ENCODE measurements at regions not wholly inside any gene's neighbourhood (a gene's known extent, or its start where the extent isn't known, plus 50 kb on each side); places are given as distances from the start of the nearest gene placed in this dataset.
A peak's percentile ranks its signal among the peaks of the same experiment; 100 is the strongest.

DNA sequence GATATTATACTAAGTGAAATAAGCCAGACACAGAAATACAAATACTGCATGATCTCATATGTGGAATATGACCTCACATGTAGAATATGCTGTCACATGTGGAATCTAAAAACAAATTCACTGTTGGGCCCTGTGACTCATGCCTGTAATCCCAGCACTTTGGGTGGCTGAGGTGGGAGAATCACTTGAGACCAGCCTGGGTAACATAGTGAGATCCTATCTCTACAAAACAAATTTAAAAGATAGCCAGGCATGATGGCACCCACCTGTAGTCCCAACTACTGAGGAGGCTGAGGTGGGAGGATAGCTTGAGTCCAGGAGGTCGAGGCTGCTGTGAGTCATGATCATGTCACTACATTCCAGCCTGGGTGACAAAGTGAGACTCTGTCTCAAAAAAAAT lies 160.3 kb downstream of the PTEN start:
- DNase-seq (ENCODE audit: low spot score): no peak

GRCh38 chr10:88026031-88026430 lies 162.6 kb downstream of the PTEN start:
- DNase-seq (ENCODE audit: low spot score): no peak

- peak; percentile 38 for DNase-seq (ENCODE audit: low spot score)
Observed at GRCh38 chr10:88027570-88027969, 164.1 kb downstream of the PTEN start.

DNA sequence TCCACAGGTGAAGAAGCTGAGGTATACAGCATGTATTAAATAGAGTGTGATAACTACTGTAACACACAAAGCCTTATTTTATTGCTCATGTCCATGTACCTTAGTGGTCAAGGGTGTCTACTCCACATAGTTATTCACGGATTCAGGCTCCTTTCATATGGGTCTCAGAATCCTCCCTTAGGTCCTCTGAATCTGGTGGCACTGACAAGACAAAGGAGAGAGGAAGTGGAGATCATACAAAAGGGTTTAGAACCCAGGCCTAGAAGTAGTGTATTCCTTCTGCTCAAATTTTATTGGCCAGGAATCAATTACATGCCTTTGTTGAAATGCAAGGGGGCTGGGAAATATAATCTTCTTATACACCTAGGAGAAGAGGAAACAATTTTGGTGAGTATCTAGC lies 164.6 kb downstream of the PTEN start:
- DNase-seq (ENCODE audit: low spot score): no peak

GRCh38 chr10:88028654-88029053 lies 165.2 kb downstream of the PTEN start:
- DNase-seq (ENCODE audit: low spot score): no peak

DNA sequence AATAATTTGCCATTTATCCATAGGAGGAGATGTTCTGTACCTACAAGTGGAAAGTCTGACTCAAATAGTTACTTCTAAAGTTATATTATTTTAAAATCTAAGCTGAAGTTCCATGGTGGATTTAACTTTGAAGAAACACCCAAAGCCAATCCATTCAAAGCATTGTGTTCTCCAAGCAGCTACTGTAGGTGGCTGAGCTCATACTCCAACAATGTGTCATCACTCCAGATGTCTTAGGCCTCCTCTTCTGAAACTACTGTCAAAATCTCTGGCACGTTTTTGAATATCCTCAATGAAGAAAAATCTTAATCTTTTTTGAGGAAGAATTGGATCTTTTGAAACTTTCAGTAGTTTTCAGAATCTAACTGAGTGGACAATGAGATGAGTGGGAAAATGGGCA lies 169.1 kb downstream of the PTEN start:
- DNase-seq (ENCODE audit: low spot score): no peak

DNA sequence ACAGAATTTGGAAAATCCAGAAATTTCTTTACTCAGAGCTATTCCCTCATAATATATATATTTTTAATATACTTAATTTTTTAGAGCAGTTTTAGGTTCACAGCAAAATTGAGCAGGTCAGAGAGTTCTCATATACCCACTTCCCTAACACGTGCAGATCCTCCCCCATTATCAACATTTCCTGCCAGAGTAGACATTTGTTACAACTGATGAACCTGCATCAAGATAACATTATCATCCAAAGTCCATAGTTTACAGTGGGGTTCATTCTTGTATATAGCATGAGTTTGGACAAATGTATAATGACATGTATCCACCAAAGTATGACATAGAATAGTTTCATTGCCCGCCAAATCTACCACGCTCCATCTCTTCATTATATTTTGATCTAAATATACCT lies 170.0 kb downstream of the PTEN start:
- DNase-seq (ENCODE audit: low spot score): no peak

DNA sequence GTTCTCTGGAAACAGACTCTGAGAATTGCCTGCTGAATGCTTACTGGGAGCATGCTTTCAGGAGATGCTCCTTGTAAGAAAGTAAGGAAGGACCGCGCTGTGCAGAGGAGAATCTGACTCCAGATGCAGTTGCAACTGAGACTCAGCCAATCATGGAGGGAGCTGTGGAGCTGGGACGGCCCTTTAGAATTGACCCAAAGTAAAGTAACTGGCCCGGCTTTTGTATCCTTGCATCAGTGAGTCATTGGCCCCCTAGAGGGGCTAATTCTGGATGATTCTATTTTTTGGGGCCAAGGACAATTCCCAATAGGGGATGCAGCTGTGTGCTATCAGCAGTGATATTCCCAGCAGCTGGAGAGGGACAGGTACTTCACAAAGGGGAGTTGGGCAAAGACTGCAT lies 170.4 kb downstream of the PTEN start:
- DNase-seq (ENCODE audit: low spot score): no peak

DNA sequence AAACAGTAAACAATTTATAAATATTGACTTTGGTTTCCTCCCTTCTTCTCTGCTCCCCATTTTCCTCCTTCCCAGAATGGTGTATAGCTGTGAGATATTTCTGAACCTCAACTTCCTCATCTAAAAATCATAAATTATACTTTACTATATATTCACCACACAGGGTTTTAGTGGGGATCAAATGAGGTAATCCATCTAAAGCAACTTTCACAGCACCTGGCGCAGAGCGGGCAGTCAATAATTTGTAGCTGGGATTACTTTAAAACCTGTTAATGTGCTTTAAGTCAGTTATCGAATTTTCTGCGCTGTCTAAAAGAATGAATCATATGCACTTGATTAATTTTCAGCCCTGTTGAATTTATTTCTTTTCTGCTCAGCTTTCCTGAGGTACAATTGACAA lies 172.7 kb downstream of the PTEN start:
- DNase-seq (ENCODE audit: low spot score): no peak

DNA sequence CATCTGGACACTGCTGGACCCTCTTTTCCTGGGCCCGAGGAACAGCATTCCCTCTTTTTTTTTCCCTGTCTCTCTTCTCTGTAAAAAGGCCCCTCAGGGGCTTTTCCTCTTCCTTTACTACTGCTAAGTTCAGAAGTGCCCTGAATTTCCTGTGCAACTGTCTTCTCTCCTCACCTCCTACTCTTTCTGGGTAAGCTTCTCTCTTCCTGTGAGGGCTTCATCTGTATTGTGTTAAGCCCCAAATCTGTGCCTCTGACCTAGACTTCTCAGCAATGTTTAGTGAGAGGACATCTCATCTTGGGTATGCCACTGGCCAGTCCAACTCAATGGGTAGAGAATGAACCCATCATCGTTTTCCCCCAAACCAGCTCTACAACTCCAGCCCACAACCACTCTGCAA lies 174.2 kb downstream of the PTEN start:
- no peak for DNase-seq (ENCODE audit: low spot score)

GRCh38 chr10:88038268-88038667 lies 174.8 kb downstream of the PTEN start:
- no peak for DNase-seq (ENCODE audit: low spot score)

DNA sequence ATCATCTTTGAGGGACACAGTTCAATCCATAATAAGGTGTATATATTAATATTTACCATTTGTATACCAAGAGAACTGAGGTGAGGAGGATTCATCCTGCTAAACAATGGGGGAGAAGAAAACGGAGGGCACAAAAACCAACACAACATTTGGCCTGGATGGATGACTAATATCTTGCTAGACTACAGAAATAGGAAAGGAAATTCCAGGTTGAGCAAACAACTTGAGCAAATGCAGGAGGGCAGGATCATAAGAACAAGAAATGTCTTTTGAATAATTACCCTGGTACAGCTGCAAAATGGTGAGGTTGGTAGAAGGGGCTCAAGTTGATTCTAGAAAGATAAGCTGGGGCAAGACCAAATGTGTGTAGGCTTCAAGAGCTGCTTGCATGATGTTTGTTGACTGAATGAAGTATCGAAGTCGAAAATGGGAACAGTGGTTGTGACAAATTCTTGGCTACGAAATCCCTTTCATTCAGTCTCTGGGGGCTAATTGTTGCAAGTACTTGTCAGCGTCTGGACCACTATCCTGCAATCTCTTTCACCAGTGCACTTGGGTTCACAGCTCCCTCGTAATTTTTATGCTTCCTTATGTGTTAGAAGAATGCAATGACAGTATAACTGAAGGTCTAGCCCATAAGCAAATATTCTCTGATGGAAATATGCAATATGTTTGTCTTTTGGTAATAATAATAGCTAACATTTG lies 176.2 kb downstream of the PTEN start:
- no peak for DNase-seq (ENCODE audit: low spot score)

GRCh38 chr10:88041243-88042159 lies 178.1 kb downstream of the PTEN start:
- no peak for DNase-seq (ENCODE audit: low spot score)

- no peak for DNase-seq (ENCODE audit: low spot score)
Observed at GRCh38 chr10:88042160-88043100, 179.0 kb downstream of the PTEN start.

- no peak for DNase-seq (ENCODE audit: low spot score)
Observed at GRCh38 chr10:88045096-88045495, 181.7 kb downstream of the PTEN start.

DNA sequence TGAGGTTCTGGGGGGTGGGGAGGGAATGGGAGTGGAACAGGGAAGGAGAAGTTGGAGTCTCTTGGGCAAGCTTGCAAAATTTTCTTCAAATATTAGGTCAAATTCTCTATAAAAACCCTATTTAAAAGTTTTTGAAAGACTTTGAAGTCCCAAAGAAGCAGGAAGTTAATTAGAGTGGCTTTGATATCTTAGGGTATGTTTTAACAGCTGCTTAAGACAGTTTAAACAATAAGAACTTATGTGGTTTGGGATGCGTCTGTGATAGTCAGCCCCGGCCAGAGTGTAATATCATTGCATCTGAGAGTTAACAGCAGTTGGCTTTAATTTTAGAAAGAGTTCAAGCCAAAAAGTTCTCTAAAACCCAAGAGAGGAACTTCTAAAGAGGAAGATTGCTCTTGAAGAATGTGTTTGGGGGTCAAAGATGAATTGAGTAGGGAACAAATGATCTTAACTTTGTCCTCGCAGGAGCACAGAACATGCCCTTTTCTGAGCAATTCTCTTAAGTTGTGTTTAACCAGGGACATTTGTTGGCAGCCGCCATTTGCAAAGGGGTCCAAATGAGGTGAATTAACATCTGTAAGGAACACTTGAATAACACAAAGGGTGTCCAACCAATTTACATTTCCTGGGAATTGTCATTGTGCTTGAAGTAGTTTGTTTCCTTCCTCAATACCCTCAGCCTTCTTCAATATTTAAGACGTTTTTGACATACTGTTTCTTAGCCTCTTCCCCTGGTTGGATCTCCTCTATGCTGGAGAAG lies 182.4 kb downstream of the PTEN start:
- peak; percentile 43 for DNase-seq (ENCODE audit: low spot score)

DNA sequence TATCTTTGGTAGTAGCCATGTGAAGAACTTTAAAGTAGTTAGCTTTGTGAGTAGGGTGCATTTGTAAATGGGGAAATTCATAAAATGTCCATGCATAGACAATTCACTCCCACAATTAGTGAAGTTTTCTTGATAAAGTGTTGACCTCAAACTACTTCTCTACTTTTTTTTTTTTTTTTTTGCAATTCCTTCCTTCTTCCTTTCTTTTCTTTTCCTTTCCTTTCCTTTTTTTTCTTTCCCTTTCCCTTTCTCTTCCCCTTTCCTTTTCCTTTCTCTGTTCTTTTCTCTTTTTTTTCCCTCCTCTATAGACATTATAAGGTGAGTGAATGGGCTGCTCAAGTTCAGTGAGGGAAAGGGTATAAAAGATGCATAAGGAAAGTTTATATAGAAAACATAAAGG lies 184.2 kb downstream of the PTEN start:
- DNase-seq (ENCODE audit: low spot score): no peak

GRCh38 chr10:88048312-88048711 lies 184.9 kb downstream of the PTEN start:
- no peak for DNase-seq (ENCODE audit: low spot score)

- DNase-seq (ENCODE audit: low spot score): no peak
Observed at GRCh38 chr10:88049204-88049603, 185.8 kb downstream of the PTEN start.

GRCh38 chr10:88057720-88058119 lies 194.3 kb downstream of the PTEN start:
- no peak for DNase-seq (ENCODE audit: low spot score)

DNA sequence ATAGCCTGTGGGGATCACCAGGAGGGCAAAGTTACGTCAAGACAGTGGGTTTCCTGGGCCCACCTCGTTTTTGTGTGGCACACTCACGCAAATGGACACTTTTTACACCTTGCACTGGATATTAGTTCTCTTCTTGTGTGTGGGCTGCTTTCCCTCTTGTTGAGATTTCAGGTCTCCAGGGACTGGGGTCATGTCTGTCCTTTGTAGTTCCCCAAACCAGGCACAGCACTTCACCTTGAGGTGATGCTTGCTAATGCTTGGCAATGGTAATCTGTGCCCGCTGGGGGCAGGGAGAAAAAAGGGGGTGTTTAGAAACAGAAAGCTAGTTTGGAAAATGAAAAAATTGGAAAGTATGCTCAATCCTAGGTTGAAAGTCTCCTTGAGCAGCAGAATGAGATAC lies 195.3 kb downstream of the PTEN start:
- DNase-seq (ENCODE audit: low spot score): no peak

DNA sequence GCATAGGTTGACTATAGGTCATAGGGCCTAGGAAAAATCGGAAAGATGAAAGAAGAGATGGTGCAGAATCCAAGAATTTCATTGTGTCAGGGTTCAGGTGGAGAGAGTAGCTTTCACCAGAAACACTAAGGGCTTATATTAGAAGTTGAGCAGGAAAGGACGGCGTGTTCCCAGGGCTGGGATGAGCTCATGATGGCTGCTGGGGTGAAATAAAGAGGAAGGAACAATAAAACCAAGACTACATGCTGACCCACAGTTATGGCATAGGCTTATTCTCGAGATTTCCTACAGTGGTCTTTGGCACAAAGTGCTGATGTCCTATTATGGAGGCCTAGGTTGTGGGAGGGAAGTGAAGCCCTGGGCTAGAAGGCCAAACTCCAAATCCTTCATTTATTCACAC lies 195.8 kb downstream of the PTEN start:
- DNase-seq (ENCODE audit: low spot score): no peak
